ENCODE measurements at regions not wholly inside any gene's neighbourhood (a gene's known extent, or its start where the extent isn't known, plus 50 kb on each side); places are given as distances from the start of the nearest gene placed in this dataset.

- TF ChIP-seq, protein P1, sequence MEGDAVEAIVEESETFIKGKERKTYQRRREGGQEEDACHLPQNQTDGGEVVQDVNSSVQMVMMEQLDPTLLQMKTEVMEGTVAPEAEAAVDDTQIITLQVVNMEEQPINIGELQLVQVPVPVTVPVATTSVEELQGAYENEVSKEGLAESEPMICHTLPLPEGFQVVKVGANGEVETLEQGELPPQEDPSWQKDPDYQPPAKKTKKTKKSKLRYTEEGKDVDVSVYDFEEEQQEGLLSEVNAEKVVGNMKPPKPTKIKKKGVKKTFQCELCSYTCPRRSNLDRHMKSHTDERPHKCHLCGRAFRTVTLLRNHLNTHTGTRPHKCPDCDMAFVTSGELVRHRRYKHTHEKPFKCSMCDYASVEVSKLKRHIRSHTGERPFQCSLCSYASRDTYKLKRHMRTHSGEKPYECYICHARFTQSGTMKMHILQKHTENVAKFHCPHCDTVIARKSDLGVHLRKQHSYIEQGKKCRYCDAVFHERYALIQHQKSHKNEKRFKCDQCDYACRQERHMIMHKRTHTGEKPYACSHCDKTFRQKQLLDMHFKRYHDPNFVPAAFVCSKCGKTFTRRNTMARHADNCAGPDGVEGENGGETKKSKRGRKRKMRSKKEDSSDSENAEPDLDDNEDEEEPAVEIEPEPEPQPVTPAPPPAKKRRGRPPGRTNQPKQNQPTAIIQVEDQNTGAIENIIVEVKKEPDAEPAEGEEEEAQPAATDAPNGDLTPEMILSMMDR (IDR thresholded peaks at IDR 0.05; ENCODE audit: borderline replicate concordance, extremely low read depth, low read length, poor library complexity, severe bottlenecking): no peak
- TF ChIP-seq EZH2 (IDR thresholded peaks at IDR 0.05; ENCODE audit: borderline replicate concordance, low read depth, low read length, severe bottlenecking): no peak
Observed at GRCh38 chr7:124688991-124689390, 76.6 kb downstream of the GPR37 start.
